CD14-positive monocyte (primary cell): ENCODE measurements at regions not wholly inside any gene's neighbourhood (a gene's known extent, or its start where the extent isn't known, plus 50 kb on each side); places are given as distances from the start of the nearest gene placed in this dataset.

ENCODE experiments used
- DNase-seq, 3 donors: peaks; one replicate each; pipeline ENCODE4 v3.0.0-alpha.2; 2011 to 2022
- H2AFZ ChIP-seq: 2 replicates; pipeline ENCODE4 v1.6.0; 2012; ENCODE audit warnings: mild to moderate bottlenecking, low read depth, low read length, inconsistent platforms; ENCODE audit not compliant: insufficient read depth, poor library complexity, severe bottlenecking
- H3K27ac ChIP-seq, 2 donors: 1 replicate in 1 of 2; 2 replicates in 1 of 2; pipeline ENCODE4 v1.5.1; 2012 to 2013; ENCODE audit warnings: low read length in 2 of 2, control low read depth in 1 of 2, inconsistent platforms in 1 of 2, low read depth in 1 of 2, mild to moderate bottlenecking in 1 of 2
- H3K27me3 ChIP-seq, 2 donors: one replicate each; pipeline versions ENCODE4 v1.6.0 to v1.6.1; 2011 to 2013; ENCODE audit warnings: low read length in 2 of 2; ENCODE audit not compliant: control insufficient read depth in 2 of 2, insufficient read depth in 2 of 2
- H3K36me3 ChIP-seq, 2 donors: replicated peaks in 1 of 2; 1 replicate in 1 of 2; 2 replicates in 1 of 2; pipeline versions ENCODE4 v1.5.1 to v1.6.1; 2012 to 2013; ENCODE audit warnings: low read length in 2 of 2, control low read depth in 1 of 2, inconsistent platforms in 1 of 2, mild to moderate bottlenecking in 1 of 2; ENCODE audit not compliant: insufficient read depth in 2 of 2, control insufficient read depth in 1 of 2
- H3K4me1 ChIP-seq, 2 donors: 1 replicate in 1 of 2; 2 replicates in 1 of 2; pipeline versions ENCODE4 v1.5.1 to v1.6.1; 2012 to 2013; ENCODE audit warnings: low read length in 2 of 2, control low read depth in 1 of 2, inconsistent platforms in 1 of 2, mild to moderate bottlenecking in 1 of 2, moderate library complexity in 1 of 2; ENCODE audit not compliant: insufficient read depth in 2 of 2, control insufficient read depth in 1 of 2
- H3K4me2 ChIP-seq: replicated peaks from 2 replicates; pipeline ENCODE3; 2012; ENCODE audit warnings: low read length, moderate library complexity, mild to moderate bottlenecking; ENCODE audit not compliant: poor library complexity, severe bottlenecking; ENCODE audit errors: extremely low read depth
- H3K4me3 ChIP-seq, 3 experiments: fragments of 200-600 bp in 1 of 3; sonication (generic) in 1 of 3; replicated peaks in 1 of 3; 1 replicate in 2 of 3; 2 replicates in 1 of 3; pipeline ENCODE4 v1.5.1; 2011 to 2013; ENCODE audit warnings: low read length in 3 of 3, mild to moderate bottlenecking in 3 of 3, control low read depth in 2 of 3, low read depth in 2 of 3, inconsistent platforms in 1 of 3, moderate library complexity in 1 of 3
- H3K79me2 ChIP-seq: 2 replicates; pipeline ENCODE4 v1.6.0; 2012; ENCODE audit warnings: mild to moderate bottlenecking, control low read depth, inconsistent platforms, low read length, moderate library complexity; ENCODE audit not compliant: insufficient read depth
- H3K9ac ChIP-seq: 2 replicates; pipeline ENCODE4 v1.6.0; 2017; ENCODE audit warnings: low read length, mild to moderate bottlenecking; ENCODE audit not compliant: insufficient read depth, poor library complexity, severe bottlenecking
- H3K9me3 ChIP-seq, 2 donors: replicated peaks in 1 of 2; 1 replicate in 1 of 2; 2 replicates in 1 of 2; pipeline versions ENCODE4 v1.5.1 to v1.6.1; 2012 to 2013; ENCODE audit warnings: low read length in 2 of 2, control low read depth in 1 of 2; ENCODE audit not compliant: control insufficient read depth in 1 of 2, insufficient read depth in 1 of 2
- H4K20me1 ChIP-seq: 2 replicates; pipeline ENCODE4 v1.6.0; 2012; ENCODE audit warnings: mild to moderate bottlenecking, low read length, control low read depth, moderate library complexity; ENCODE audit not compliant: insufficient read depth
- H3K27ac Mint-ChIP-seq, 7 donors: one replicate each; pipeline ENCODE4 v1.8.0; 2020; ENCODE audit warnings: mild to moderate bottlenecking in 7 of 7, mixed read lengths in 7 of 7, moderate library complexity in 6 of 7, inconsistent platforms in 2 of 7
- H3K27me3 Mint-ChIP-seq, 3 donors: one replicate each; pipeline ENCODE4 v1.8.0; 2021 to 2022; ENCODE audit warnings: low read depth in 3 of 3, mild to moderate bottlenecking in 3 of 3, mixed read lengths in 3 of 3, moderate library complexity in 3 of 3, inconsistent platforms in 1 of 3
- H3K36me3 Mint-ChIP-seq, 2 donors: one replicate each; pipeline ENCODE4 v1.8.0; 2020; ENCODE audit warnings: mixed read lengths in 2 of 2, inconsistent platforms in 1 of 2, mild to moderate bottlenecking in 1 of 2
- H3K4me1 Mint-ChIP-seq: one replicate; pipeline ENCODE4 v1.8.0; 2020; ENCODE audit warnings: mild to moderate bottlenecking, mixed read lengths
- H3K4me3 Mint-ChIP-seq, 2 donors: one replicate each; pipeline ENCODE4 v1.8.0; 2020; ENCODE audit warnings: mild to moderate bottlenecking in 2 of 2, mixed read lengths in 2 of 2, moderate library complexity in 1 of 2
- H3K9me3 Mint-ChIP-seq, 7 donors: one replicate each; pipeline ENCODE4 v1.8.0; 2020 to 2022; ENCODE audit warnings: mixed read lengths in 7 of 7, mild to moderate bottlenecking in 6 of 7, moderate library complexity in 6 of 7, inconsistent platforms in 2 of 7
- CTCF ChIP-seq: fragments of 200-600 bp; IDR thresholded peaks from one replicate; pipeline ENCODE4 v1.8.0; 2022; ENCODE audit warnings: antibody characterized with exemption, mild to moderate bottlenecking
- WGBS: methylation state at CpG from one replicate; pipeline ENCODE4 v1.1.5; 2013; ENCODE audit warnings: missing lambda C conversion rate; ENCODE audit not compliant: insufficient coverage; 5-methylcytosine and 5-hydroxymethylcytosine counted together
- intact Hi-C, 2 donors: fragments of 100-400 bp; cut with micrococcal nuclease; formaldehyde crosslinking; loops; one replicate each; pipeline versions ENCODE4 v1.15.0 to v1.15.1; 2023

DNA sequence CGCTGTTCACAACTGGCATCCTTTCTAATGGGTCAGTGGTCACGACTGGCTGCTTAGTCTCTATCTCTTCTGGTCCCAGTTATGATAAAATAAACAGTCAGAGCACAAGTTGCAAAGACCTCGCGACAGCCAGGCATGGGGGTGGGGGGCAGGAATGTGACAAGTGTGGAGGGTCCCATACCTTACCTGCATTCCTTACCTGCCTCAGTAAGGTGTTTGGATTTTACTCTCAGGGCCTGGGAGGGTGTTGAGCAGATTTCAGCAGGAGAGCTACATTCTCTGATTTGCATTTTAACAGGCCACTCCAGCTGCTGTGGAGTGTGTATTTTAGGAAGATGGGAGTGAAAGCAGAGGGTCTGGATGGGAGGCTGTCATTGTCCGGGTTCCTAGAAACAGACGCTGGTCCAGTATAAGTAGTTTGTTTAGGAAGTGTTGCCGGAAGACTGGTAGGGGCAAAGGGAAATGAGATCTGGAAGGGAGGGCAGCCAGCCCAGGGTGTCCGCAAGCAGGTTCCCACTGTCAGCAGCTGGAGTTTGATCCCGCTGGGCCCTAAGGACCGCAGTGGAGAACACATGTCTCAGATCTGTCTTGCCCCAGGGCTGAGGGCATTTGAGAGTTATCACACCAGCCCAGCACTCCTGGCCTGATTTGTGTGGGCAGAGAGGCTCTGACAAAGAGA lies 920.0 kb downstream of the UQCRFS1 start:
- H3K4me3 ChIP-seq = no peak overlapping the region
- no peak overlapping the region for H3K4me3 Mint-ChIP-seq
- no peaks in the 10 kb centered on the region for H3K36me3 ChIP-seq
- H3K9me3 Mint-ChIP-seq = peaks cover 0 to 8% (median 2%) of the 10 kb centered on the region in 7 donors
- no peak overlapping the region for H2AFZ ChIP-seq
- intact Hi-C loops = no loop called here
- no peaks in the 10 kb centered on the region for H4K20me1 ChIP-seq
- no peaks in the 10 kb centered on the region for H3K79me2 ChIP-seq
- peaks cover 0 to 3% of the 10 kb centered on the region in 2 donors for H3K9me3 ChIP-seq
- H3K36me3 Mint-ChIP-seq = no peaks in the 10 kb centered on the region
- peaks cover 0 to 4% (median 1%) of the 10 kb centered on the region in 3 donors for H3K27me3 Mint-ChIP-seq
- no peak overlapping the region for H3K27ac ChIP-seq
- WGBS = 56% methylated on average over 8 of the region's 10 CpGs
- no peak overlapping the region for H3K4me2 ChIP-seq
- no peaks in the 10 kb centered on the region for H3K4me1 ChIP-seq
- no peak overlapping the region for H3K9ac ChIP-seq
- TF ChIP-seq CTCF = no peak
- H3K4me1 Mint-ChIP-seq = no peaks in the 10 kb centered on the region
- peak overlapping the region in 1 of 7 donors; percentile 24 for H3K27ac Mint-ChIP-seq
- H3K27me3 ChIP-seq = no peaks in the 10 kb centered on the region
- DNase-seq = no peak

DNA sequence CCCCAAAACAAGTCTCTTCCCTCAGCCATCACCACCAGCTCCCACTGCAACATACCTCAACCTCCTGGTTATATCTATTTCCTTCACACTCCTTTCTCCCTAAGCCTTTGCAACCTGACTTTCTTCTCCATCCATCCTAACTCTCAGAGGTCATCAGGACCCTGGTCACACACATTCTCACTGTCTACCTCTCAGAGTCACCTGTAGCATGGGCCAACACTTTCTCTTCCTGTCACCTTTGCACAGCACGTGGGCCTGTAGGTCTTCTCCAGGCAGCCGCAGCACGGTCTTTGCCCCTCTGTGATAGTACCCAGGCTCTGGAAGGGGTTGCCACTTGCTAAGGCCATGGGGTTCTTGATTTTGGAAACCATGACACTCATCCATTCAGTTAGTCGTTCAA lies 921.1 kb downstream of the UQCRFS1 start:
- no peak for DNase-seq
- H3K27ac ChIP-seq = no peak overlapping the region
- H3K27me3 ChIP-seq = no peaks in the 10 kb centered on the region
- H3K9ac ChIP-seq = no peak overlapping the region
- H3K79me2 ChIP-seq = no peaks in the 10 kb centered on the region
- Mint-ChIP-seq H3K4me3 (no peak overlapping the region), H3K27ac (no peak overlapping the region), H3K4me1 (no peaks in the 10 kb centered on the region), H3K36me3 (no peaks in the 10 kb centered on the region), H3K9me3 (peaks cover 0 to 8% (median 2%) of the 10 kb centered on the region in 7 donors), H3K27me3 (peaks cover 0 to 2% (median 1%) of the 10 kb centered on the region in 3 donors)
- intact Hi-C loops = no loop called here
- H2AFZ ChIP-seq = no peak overlapping the region
- no peaks in the 10 kb centered on the region for H3K36me3 ChIP-seq
- H3K4me2 ChIP-seq = no peak overlapping the region
- no peak overlapping the region for H3K4me3 ChIP-seq
- no peaks in the 10 kb centered on the region for H3K9me3 ChIP-seq
- TF ChIP-seq CTCF = no peak
- H3K4me1 ChIP-seq = no peaks in the 10 kb centered on the region
- H4K20me1 ChIP-seq = no peaks in the 10 kb centered on the region
- 71% methylated on average over 3 of the region's 4 CpGs for WGBS
